Heart right ventricle (tissue), 16 donors: ENCODE measurements at regions not wholly inside any gene's neighbourhood (a gene's known extent, or its start where the extent isn't known, plus 50 kb on each side); places are given as distances from the start of the nearest gene placed in this dataset.

Source experiments
- ATAC-seq, 8 donors: fragments of 200-7000 bp; cut with Tn5 transposase; one replicate each; pipeline ENCODE4 v1.9.1; 2020; ENCODE audit warnings: mild to moderate bottlenecking in 8 of 8, moderate library complexity in 8 of 8, moderate number of reproducible peaks in 1 of 8
- DNase-seq, 2 donors: peaks; one replicate each; pipeline ENCODE4 v3.0.0-alpha.2; 2020
- H3K27ac ChIP-seq, 10 donors: fragments of 200-600 bp; sonication (generic) in 2 of 10; one replicate each; pipeline versions ENCODE4 v1.5.0 to v1.8.0; 2020 to 2022; ENCODE audit warnings: mild to moderate bottlenecking in 3 of 10
- H3K27me3 ChIP-seq, 7 donors: fragments of 200-600 bp; one replicate each; pipeline ENCODE4 v1.8.0; 2021 to 2022; ENCODE audit warnings: mild to moderate bottlenecking in 2 of 7
- H3K36me3 ChIP-seq, 9 donors: fragments of 200-600 bp; sonication (generic) in 1 of 9; one replicate each; pipeline versions ENCODE4 v1.5.0 to v1.8.0; 2020 to 2022; ENCODE audit warnings: mild to moderate bottlenecking in 2 of 9
- H3K4me1 ChIP-seq, 9 donors: fragments of 200-600 bp; sonication (generic) in 1 of 9; one replicate each; pipeline versions ENCODE4 v1.5.0 to v1.8.0; 2020 to 2022; ENCODE audit warnings: mild to moderate bottlenecking in 4 of 9
- H3K4me3 ChIP-seq, 10 donors: fragments of 200-600 bp; sonication (generic) in 2 of 10; one replicate each; pipeline versions ENCODE4 v1.5.0 to v1.8.0; 2020 to 2022; ENCODE audit warnings: mild to moderate bottlenecking in 7 of 10, moderate library complexity in 2 of 10
- H3K9me3 ChIP-seq, 11 donors: fragments of 200-600 bp in 10 of 11; sonication (generic) in 2 of 11; one replicate each; pipeline versions ENCODE4 v1.5.0 to v1.8.0; 2013 to 2022; ENCODE audit warnings: mild to moderate bottlenecking in 2 of 11, control low read depth in 1 of 11, moderate library complexity in 1 of 11
- WGBS, 2 donors: extraction: QIAGEN DNeasy Blood & Tissue Kit; methylation state at CpG; one replicate each; pipeline ENCODE4 v1.1.7; 2013; ENCODE audit warnings: inconsistent platforms in 1 of 2; 5-methylcytosine and 5-hydroxymethylcytosine counted together
- intact Hi-C, 10 donors: fragments of 100-400 bp; cut with DNase I; formaldehyde crosslinking; loops; one replicate each; pipeline versions ENCODE4 v1.11.1 to v1.14.2; 2022
- TF ChIP-seq, protein P1 (sequence below), 9 donors: fragments of 200-600 bp; sonication (generic) in 2 of 9; IDR thresholded peaks; one replicate each; pipeline versions ENCODE4 v1.5.0 to v1.8.0; 2021 to 2022; ENCODE audit warnings: antibody characterized with exemption in 9 of 9, mild to moderate bottlenecking in 5 of 9, moderate library complexity in 1 of 9
- donor health status: Arrhythmogenic right ventricular cardiomyopathy.
- donor health status: ischemic (EF 13 %, LVEDD 7.1; RV severe dilation, severe dysfunction).
- donor health status: healthy with polysubstance abuse.
- donor health status: DM: no; HTN: yes; CAD: no.
- donor health status: DM: no; HTN: no; CAD: no.
- donor health status: ischemic (EF 25% LVEDD 6.9; RV normal size, moderate dysfunction).
- donor health status: ischemic (EF 25% LVEDD 5.7; RV mildly dilated, moderate dysfunction).
- donor health status: healthy.
- donor health status: DM: yes; HTN: yes; CAD: no.
- donor health status: Ischemic cardiomyopathy.
- donor health status: ischemic (EF 35%, LVEDD 5.7; RV mildly dilated, moderate dysfunction).
- donor health status: nonischemic (EF 11% LVEDD 7.7; RV severe dilation, severe dysfunction).
- donor health status: DM: yes; HTN: yes; CAD: no.
- donor health status: PGD.
- donor health status: ischemic (EF 29% LVEDD 5.4; RV normal size, mild dysfunction).
- donor health status: nonischemic (EF 23%, LVEDD 6.1; RV moderate dilation, normal function).

DNA sequence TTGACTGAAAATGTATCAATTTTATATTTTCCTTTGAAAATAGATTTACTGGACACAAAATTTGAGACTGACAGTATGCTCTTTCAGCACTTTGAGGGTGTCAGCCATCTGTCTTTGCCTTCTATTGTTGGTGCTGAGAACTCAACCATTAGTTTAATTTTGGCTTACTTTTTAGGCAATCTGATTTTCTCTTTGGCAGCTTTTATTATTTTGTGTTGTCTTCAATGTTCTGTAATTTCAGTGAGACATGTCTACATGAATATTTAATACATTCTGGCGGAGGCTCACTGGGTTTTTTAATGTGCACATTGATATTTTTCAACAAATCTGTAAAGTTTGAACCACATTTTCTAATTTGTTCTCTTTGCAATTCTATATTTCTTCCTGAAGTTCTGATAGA is 648.6 kb downstream of the C6orf118 start:
- no peak overlapping the region for H3K4me3 ChIP-seq
- TF ChIP-seq, protein P1, sequence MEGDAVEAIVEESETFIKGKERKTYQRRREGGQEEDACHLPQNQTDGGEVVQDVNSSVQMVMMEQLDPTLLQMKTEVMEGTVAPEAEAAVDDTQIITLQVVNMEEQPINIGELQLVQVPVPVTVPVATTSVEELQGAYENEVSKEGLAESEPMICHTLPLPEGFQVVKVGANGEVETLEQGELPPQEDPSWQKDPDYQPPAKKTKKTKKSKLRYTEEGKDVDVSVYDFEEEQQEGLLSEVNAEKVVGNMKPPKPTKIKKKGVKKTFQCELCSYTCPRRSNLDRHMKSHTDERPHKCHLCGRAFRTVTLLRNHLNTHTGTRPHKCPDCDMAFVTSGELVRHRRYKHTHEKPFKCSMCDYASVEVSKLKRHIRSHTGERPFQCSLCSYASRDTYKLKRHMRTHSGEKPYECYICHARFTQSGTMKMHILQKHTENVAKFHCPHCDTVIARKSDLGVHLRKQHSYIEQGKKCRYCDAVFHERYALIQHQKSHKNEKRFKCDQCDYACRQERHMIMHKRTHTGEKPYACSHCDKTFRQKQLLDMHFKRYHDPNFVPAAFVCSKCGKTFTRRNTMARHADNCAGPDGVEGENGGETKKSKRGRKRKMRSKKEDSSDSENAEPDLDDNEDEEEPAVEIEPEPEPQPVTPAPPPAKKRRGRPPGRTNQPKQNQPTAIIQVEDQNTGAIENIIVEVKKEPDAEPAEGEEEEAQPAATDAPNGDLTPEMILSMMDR (IDR thresholded peaks at IDR 0.05), result no peak
- intact Hi-C loops, result no loop called here
- H3K9me3 ChIP-seq, result peaks cover 0 to 7% (median 0%) of the 10 kb centered on the region in 11 donors
- no peaks in the 10 kb centered on the region for H3K36me3 ChIP-seq
- no peak for ATAC-seq
- H3K27ac ChIP-seq, result no peak overlapping the region
- 89 to 98% methylated on average over 1 of the region's 1 CpG for WGBS, 2 donors
- H3K27me3 ChIP-seq, result no peaks in the 10 kb centered on the region
- no peak for DNase-seq
- no peaks in the 10 kb centered on the region for H3K4me1 ChIP-seq

DNA sequence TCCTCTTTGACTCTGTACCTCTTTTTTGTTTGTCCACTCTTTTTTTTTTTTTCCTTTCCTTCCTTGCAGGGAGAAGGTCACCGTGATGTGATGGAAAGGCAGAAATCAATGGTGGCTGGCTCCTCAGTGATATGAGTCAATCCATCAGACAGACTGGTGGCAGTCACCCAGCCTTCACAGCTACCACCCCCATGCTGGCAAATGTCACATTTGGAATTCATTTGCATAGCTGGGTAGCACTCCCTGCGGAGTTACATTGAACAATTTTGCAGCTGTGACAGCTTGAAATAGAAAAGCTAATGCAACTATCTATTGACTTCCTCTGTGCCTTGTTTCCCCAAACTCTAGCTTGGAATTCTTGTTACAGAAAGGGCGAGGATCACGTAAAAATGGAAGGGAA is 668.4 kb downstream of the C6orf118 start:
- WGBS, 2 donors, result 51 to 70% methylated on average over 4 of the region's 4 CpGs
- H3K36me3 ChIP-seq, result no peaks in the 10 kb centered on the region
- H3K4me1 ChIP-seq, result no peaks in the 10 kb centered on the region
- intact Hi-C loops, result no loop called here
- TF ChIP-seq, protein P1 (IDR thresholded peaks at IDR 0.05), result no peak
- no peak overlapping the region for H3K27ac ChIP-seq
- H3K9me3 ChIP-seq, result peaks cover 0 to 13% (median 0%) of the 10 kb centered on the region in 11 donors
- ATAC-seq (no peak), DNase-seq (no peak)
- no peaks in the 10 kb centered on the region for H3K27me3 ChIP-seq
- no peak overlapping the region for H3K4me3 ChIP-seq

DNA sequence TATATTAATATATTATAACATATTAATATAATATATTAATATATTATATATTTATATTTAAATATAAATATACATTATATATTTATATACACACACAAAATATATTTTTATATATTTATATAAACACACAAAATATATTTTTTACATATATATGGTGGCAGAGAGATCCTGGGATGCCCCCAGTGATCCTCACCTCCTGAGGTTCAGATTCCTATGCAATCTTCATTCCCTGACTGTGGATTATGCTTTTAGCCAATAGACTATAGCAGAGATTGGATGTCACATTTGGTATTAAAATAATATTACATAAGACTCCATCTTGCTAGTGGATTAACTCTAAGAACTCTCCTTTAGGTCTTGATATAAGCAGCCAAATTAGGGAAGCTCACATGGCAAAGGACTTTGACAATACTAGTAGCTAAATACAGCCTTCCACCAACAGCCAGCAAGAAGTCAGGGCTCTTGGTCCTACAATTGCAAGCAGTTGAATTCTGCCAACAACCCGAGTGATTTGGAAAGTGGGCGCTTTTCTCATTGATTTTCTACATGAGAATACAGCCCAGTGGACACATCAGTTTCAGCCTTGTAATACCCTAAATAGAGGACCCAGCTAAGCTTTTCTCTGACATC is 681.0 kb downstream of the C6orf118 start:
- DNase-seq, result no peak
- intact Hi-C loops, result no loop called here
- H3K4me3 ChIP-seq, result no peak overlapping the region
- no peaks in the 10 kb centered on the region for H3K4me1 ChIP-seq
- no peak overlapping the region for H3K27ac ChIP-seq
- H3K27me3 ChIP-seq, result no peaks in the 10 kb centered on the region
- ATAC-seq, result no peak
- H3K36me3 ChIP-seq, result no peaks in the 10 kb centered on the region
- 98 to 99% methylated on average over 2 of the region's 2 CpGs for WGBS, 2 donors
- H3K9me3 ChIP-seq, result peaks cover 0 to 11% (median 0%) of the 10 kb centered on the region in 11 donors
- TF ChIP-seq, protein P1 (IDR thresholded peaks at IDR 0.05), result no peak

DNA sequence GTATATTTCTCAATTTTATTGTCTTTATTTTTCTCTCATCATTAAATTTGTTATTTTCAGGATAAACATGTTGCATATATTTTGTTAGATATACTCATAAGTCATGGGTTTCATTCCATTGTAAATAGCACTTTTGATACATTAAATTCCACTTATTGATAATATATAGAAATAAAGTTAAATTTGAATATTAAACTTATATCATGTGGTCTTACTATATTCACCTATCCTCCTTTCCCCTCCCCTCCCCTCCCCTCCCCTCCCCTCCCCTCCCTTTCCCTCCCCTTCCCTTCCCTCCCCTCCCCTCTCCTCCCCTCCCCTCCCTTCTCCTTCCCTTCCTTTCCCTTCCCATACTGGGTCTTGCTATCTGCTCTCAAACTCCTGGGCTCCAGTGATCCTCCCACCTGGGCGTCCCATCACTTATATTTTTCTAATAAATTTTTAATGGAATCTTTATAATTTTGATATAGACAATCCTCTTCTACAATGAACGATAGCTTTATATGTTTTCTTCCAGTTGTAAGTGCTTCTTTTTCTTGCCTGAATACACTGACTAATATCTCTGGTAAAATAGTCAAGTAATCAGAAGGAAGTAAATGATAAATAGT is 692.4 kb downstream of the C6orf118 start:
- Histone ChIP-seq H3K4me1 (no peaks in the 10 kb centered on the region), H3K27me3 (no peaks in the 10 kb centered on the region), H3K4me3 (no peak overlapping the region), H3K27ac (no peak overlapping the region), H3K36me3 (no peaks in the 10 kb centered on the region), H3K9me3 (no peaks in the 10 kb centered on the region)
- ATAC-seq, result no peak
- intact Hi-C loops, result no loop called here
- no peak for DNase-seq
- 86 to 91% methylated on average over 2 of the region's 2 CpGs for WGBS, 2 donors
- TF ChIP-seq, protein P1 (IDR thresholded peaks at IDR 0.05), result no peak
